Mesenchymal stem cell (in vitro differentiated cells and primary cell): ENCODE measurements at regions not wholly inside any gene's neighbourhood (a gene's known extent, or its start where the extent isn't known, plus 50 kb on each side); places are given as distances from the start of the nearest gene placed in this dataset.
A peak's percentile ranks its signal among the peaks of the same experiment; 100 is the strongest.

Experiments
- DNase-seq: peaks from one replicate; pipeline ENCODE4 v3.0.0-alpha.2; 2013
- H2AFZ ChIP-seq: one replicate; pipeline ENCODE4 v1.6.1; 2013; ENCODE audit warnings: low read depth, mild to moderate bottlenecking, control low read depth, inconsistent platforms, low read length, moderate library complexity
- H2AK5ac ChIP-seq: 2 replicates; pipeline ENCODE4 v1.6.1; 2013; ENCODE audit warnings: low read length, moderate library complexity, mild to moderate bottlenecking, inconsistent platforms; ENCODE audit not compliant: severe bottlenecking
- H2BK120ac ChIP-seq: one replicate; pipeline ENCODE4 v1.6.1; 2013; ENCODE audit warnings: low read depth, mild to moderate bottlenecking, inconsistent platforms, low read length, moderate library complexity
- H2BK12ac ChIP-seq, 2 experiments: one replicate each; pipeline ENCODE4 v1.6.1; 2013; ENCODE audit warnings: inconsistent platforms in 2 of 2, low read length in 2 of 2, mild to moderate bottlenecking in 2 of 2, moderate library complexity in 2 of 2, control low read depth in 1 of 2
- H2BK15ac ChIP-seq: one replicate; pipeline ENCODE4 v1.6.1; 2013; ENCODE audit warnings: mild to moderate bottlenecking, low read depth, inconsistent platforms; ENCODE audit not compliant: poor library complexity, severe bottlenecking
- H2BK5ac ChIP-seq: 2 replicates; pipeline ENCODE4 v1.6.1; 2013; ENCODE audit warnings: low read depth, mild to moderate bottlenecking, low read length, control low read depth, inconsistent platforms; ENCODE audit not compliant: poor library complexity, severe bottlenecking
- H3K14ac ChIP-seq, 2 experiments: one replicate each; pipeline ENCODE4 v1.6.1; 2013; ENCODE audit warnings: inconsistent platforms in 2 of 2, low read length in 2 of 2, control low read depth in 1 of 2, mild to moderate bottlenecking in 1 of 2, moderate library complexity in 1 of 2
- H3K18ac ChIP-seq, 2 experiments: one replicate each; pipeline ENCODE4 v1.6.1; 2013; ENCODE audit warnings: inconsistent platforms in 2 of 2, low read length in 2 of 2, control low read depth in 1 of 2, low read depth in 1 of 2, mild to moderate bottlenecking in 1 of 2
- H3K23ac ChIP-seq, 2 experiments: one replicate each; pipeline ENCODE4 v1.6.1; 2013; ENCODE audit warnings: inconsistent platforms in 2 of 2, low read length in 2 of 2, mild to moderate bottlenecking in 2 of 2, moderate library complexity in 2 of 2, control low read depth in 1 of 2
- H3K27ac ChIP-seq: 2 replicates; pipeline ENCODE4 v1.5.1; 2013; ENCODE audit warnings: mild to moderate bottlenecking, moderate library complexity, low read length, control low read depth, inconsistent platforms; ENCODE audit not compliant: poor library complexity, severe bottlenecking
- H3K27me3 ChIP-seq, 2 experiments: 2 replicates each; pipeline versions ENCODE4 v1.6.1 to v1.7.0; 2013; ENCODE audit warnings: low read length in 2 of 2, mild to moderate bottlenecking in 2 of 2, moderate library complexity in 2 of 2, control low read depth in 1 of 2, inconsistent platforms in 1 of 2; ENCODE audit not compliant: control insufficient read depth in 1 of 2, insufficient read depth in 1 of 2
- H3K36me3 ChIP-seq, 2 experiments: 2 replicates each; pipeline versions ENCODE4 v1.6.1 to v1.7.0; 2013; ENCODE audit warnings: low read length in 2 of 2, control low read depth in 1 of 2, inconsistent platforms in 1 of 2, low read depth in 1 of 2, mild to moderate bottlenecking in 1 of 2; ENCODE audit not compliant: insufficient read depth in 2 of 2, control insufficient read depth in 1 of 2
- H3K4ac ChIP-seq, 2 experiments: one replicate each; pipeline ENCODE4 v1.6.1; 2013; ENCODE audit warnings: inconsistent platforms in 2 of 2, low read length in 2 of 2, mild to moderate bottlenecking in 2 of 2, moderate library complexity in 2 of 2, control low read depth in 1 of 2, low read depth in 1 of 2
- H3K4me1 ChIP-seq: 2 replicates; pipeline ENCODE4 v1.6.1; 2013; ENCODE audit warnings: low read depth, low read length, control low read depth; ENCODE audit not compliant: control insufficient read depth, insufficient read depth
- H3K4me2 ChIP-seq: 2 replicates; pipeline ENCODE4 v1.6.1; 2013; ENCODE audit warnings: low read length, mild to moderate bottlenecking, inconsistent platforms; ENCODE audit not compliant: poor library complexity, severe bottlenecking
- H3K4me3 ChIP-seq, 2 experiments: 2 replicates each; pipeline versions ENCODE4 v1.5.1 to v1.7.0; 2013; ENCODE audit warnings: low read length in 2 of 2, mild to moderate bottlenecking in 2 of 2, control low read depth in 1 of 2, low read depth in 1 of 2; ENCODE audit not compliant: insufficient read depth in 1 of 2
- H3K79me1 ChIP-seq: replicated peaks from 2 replicates; pipeline ENCODE4 v1.6.1; 2013; ENCODE audit warnings: mild to moderate bottlenecking, control low read depth, low read length, inconsistent platforms; ENCODE audit not compliant: poor library complexity, severe bottlenecking
- H3K9ac ChIP-seq: 2 replicates; pipeline ENCODE4 v1.7.0; 2013; ENCODE audit warnings: mild to moderate bottlenecking, low read length, moderate library complexity
- H3K9me3 ChIP-seq: 2 replicates; pipeline ENCODE4 v1.7.0; 2013; ENCODE audit warnings: mild to moderate bottlenecking, low read length; ENCODE audit not compliant: control insufficient read depth
- H4K8ac ChIP-seq: one replicate; pipeline ENCODE4 v1.6.1; 2013; ENCODE audit warnings: inconsistent platforms, mild to moderate bottlenecking, low read length, moderate library complexity
- H4K91ac ChIP-seq: one replicate; pipeline ENCODE4 v1.6.1; 2013; ENCODE audit warnings: mild to moderate bottlenecking, low read length, inconsistent platforms
- whole genome bisulfite sequencing: methylation state at CpG from one replicate; pipeline ENCODE4 v1.1.7; 2013; ENCODE audit warnings: mixed read lengths; 5-methylcytosine and 5-hydroxymethylcytosine counted together

- Histone ChIP-seq H4K91ac (no peak overlapping the region), H3K4me2 (no peak overlapping the region), H3K27ac (peak overlapping the region; percentile 68), H2BK15ac (no peak overlapping the region), H3K9me3 (no peaks in the 10 kb centered on the region), H3K4me1 (peaks cover 3% of the 10 kb centered on the region), H3K4me3 (no peak overlapping the region), H3K14ac (no peak overlapping the region), H2AK5ac (no peak overlapping the region), H2BK120ac (no peak overlapping the region), H3K79me1 (no peaks in the 10 kb centered on the region), H3K9ac (no peak overlapping the region), H3K18ac (no peak overlapping the region), H3K4ac (no peak overlapping the region), H2BK5ac (no peak overlapping the region), H4K8ac (no peak overlapping the region), H3K23ac (no peak overlapping the region), H3K27me3 (no peaks in the 10 kb centered on the region), H2BK12ac (no peak overlapping the region), H2AFZ (no peak overlapping the region), H3K36me3 (no peaks in the 10 kb centered on the region)
- peak; percentile 56 for DNase-seq
- 11% methylated on average over 2 of the region's 2 CpGs for WGBS
These were observed 119.3 kb upstream of the CACNA2D1 start for GRCh38 chr7:82562716-82563404.

DNA sequence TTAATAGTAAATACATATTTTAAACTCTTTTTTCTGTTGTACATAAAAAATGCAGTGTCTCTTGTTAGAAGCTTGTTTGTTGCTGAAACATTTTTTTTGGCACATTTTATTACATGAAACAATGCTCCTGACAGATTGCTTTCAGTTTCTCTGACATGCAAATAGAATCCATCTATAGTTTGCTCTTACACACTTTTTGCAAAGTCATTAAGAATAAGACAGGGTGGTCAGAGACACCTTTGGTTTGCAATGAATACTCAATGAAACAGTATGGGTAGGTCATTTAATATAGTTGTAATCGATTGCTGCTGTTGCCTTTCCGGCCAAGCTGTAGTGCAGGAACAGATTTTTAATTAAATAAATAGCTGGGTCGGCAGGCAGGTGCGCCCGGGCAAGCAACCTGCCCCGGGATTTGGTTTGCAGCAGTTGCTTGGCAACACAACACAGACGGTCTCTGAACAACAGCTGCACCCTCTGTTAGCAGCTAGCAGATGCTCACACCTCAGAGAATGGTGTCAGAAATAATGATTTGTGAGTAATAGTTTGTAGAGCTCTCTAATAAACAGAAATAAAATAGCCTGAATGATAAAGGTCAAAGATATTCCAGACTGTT, 115.7 kb upstream of the CACNA2D1 start:
- 53% methylated on average over 7 of the region's 7 CpGs for WGBS

DNA sequence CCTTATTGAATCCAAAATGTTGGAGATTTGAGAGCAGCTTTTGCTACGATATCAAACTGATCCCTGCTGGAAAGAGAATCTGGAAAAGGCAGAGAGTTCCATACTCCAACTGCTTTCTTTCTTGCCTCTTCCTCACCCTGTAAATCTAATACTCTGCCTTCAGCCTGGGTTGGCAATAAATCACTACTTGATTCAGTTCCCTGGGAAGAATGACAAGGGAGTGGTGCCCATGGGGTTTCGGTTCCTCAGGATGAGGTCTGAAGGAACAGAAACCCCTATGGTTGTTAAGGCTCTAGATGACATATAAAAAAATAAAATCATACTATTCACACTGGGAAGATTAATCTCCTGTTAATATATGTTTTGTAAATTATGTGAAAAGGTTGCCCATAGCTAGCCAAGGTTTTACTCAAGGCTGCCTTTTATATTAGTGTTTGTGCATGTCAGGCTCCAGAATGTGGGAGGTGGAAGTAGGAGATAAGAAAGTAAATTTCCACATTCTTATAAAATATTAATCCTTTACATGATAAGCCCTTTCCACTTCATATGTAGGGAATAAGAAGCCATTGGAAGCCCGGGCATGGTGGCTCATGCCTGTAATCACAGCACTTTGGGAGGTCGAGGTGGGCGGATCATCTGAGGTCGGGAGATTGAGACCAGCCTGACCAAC, 106.2 kb upstream of the CACNA2D1 start:
- H2BK5ac ChIP-seq = no peak overlapping the region
- no peak overlapping the region for H3K9ac ChIP-seq
- H3K4me2 ChIP-seq = no peak overlapping the region
- H3K4ac ChIP-seq = no peak overlapping the region
- no peak overlapping the region for H3K23ac ChIP-seq
- no peaks in the 10 kb centered on the region for H3K4me1 ChIP-seq
- H3K4me3 ChIP-seq = no peak overlapping the region
- no peak overlapping the region for H2BK12ac ChIP-seq
- WGBS = 75% methylated on average over 5 of the region's 6 CpGs
- H3K27ac ChIP-seq = no peak overlapping the region
- H3K79me1 ChIP-seq = no peaks in the 10 kb centered on the region
- H4K91ac ChIP-seq = no peak overlapping the region
- H2BK15ac ChIP-seq = no peak overlapping the region
- no peaks in the 10 kb centered on the region for H3K36me3 ChIP-seq
- no peak for DNase-seq
- H3K27me3 ChIP-seq = no peaks in the 10 kb centered on the region
- peaks cover 15% of the 10 kb centered on the region for H3K9me3 ChIP-seq
- no peak overlapping the region for H4K8ac ChIP-seq
- no peak overlapping the region for H2AFZ ChIP-seq
- no peak overlapping the region for H3K14ac ChIP-seq
- no peak overlapping the region for H2BK120ac ChIP-seq
- no peak overlapping the region for H3K18ac ChIP-seq
- H2AK5ac ChIP-seq = no peak overlapping the region

More for the DNA sequence above, 115.7 kb upstream of the CACNA2D1 start:
- H3K4ac ChIP-seq = no peak overlapping the region
- no peak overlapping the region for H3K27ac ChIP-seq
- H3K4me2 ChIP-seq = peak overlapping the region; percentile 10
- H3K9ac ChIP-seq = no peak overlapping the region
- no peak overlapping the region for H3K18ac ChIP-seq
- H2AK5ac ChIP-seq = no peak overlapping the region
- H3K4me1 ChIP-seq = peaks cover 3% of the 10 kb centered on the region
- no peak overlapping the region for H4K91ac ChIP-seq
- no peak overlapping the region for H2AFZ ChIP-seq
- DNase-seq = no peak
- H2BK5ac ChIP-seq = no peak overlapping the region
- no peak overlapping the region for H2BK15ac ChIP-seq
- H2BK12ac ChIP-seq = no peak overlapping the region
- no peak overlapping the region for H2BK120ac ChIP-seq
- peaks cover 11% of the 10 kb centered on the region for H3K9me3 ChIP-seq
- no peak overlapping the region for H4K8ac ChIP-seq
- H3K79me1 ChIP-seq = no peaks in the 10 kb centered on the region
- no peaks in the 10 kb centered on the region for H3K36me3 ChIP-seq
- H3K4me3 ChIP-seq = peak overlapping the region in 1 of 2 experiments; percentile 57
- no peaks in the 10 kb centered on the region for H3K27me3 ChIP-seq
- H3K14ac ChIP-seq = no peak overlapping the region
- no peak overlapping the region for H3K23ac ChIP-seq

GRCh38 chr7:82548141-82548688, 104.6 kb upstream of the CACNA2D1 start:
- no peaks in the 10 kb centered on the region for H3K36me3 ChIP-seq
- H3K27ac ChIP-seq = no peak overlapping the region
- no peak overlapping the region for H3K14ac ChIP-seq
- no peak overlapping the region for H4K8ac ChIP-seq
- H2AK5ac ChIP-seq = no peak overlapping the region
- H4K91ac ChIP-seq = no peak overlapping the region
- peaks cover 5% of the 10 kb centered on the region for H3K9me3 ChIP-seq
- no CpG with 5 or more reads among the region's 3 CpGs for WGBS
- no peak overlapping the region for H2BK120ac ChIP-seq
- H3K23ac ChIP-seq = no peak overlapping the region
- no peak overlapping the region for H3K4me2 ChIP-seq
- H3K27me3 ChIP-seq = no peaks in the 10 kb centered on the region
- H2BK12ac ChIP-seq = no peak overlapping the region
- H3K79me1 ChIP-seq = no peaks in the 10 kb centered on the region
- no peak overlapping the region for H3K18ac ChIP-seq
- DNase-seq = no peak
- H3K9ac ChIP-seq = no peak overlapping the region
- H3K4me3 ChIP-seq = no peak overlapping the region
- H2AFZ ChIP-seq = no peak overlapping the region
- H2BK15ac ChIP-seq = no peak overlapping the region
- H3K4ac ChIP-seq = no peak overlapping the region
- H3K4me1 ChIP-seq = no peaks in the 10 kb centered on the region
- no peak overlapping the region for H2BK5ac ChIP-seq
